HG03520 (cell line): ENCODE measurements at regions not wholly inside any gene's neighbourhood (a gene's known extent, or its start where the extent isn't known, plus 50 kb on each side); places are given as distances from the start of the nearest gene placed in this dataset.
"Not testable (repeated sequence)": the region's sequence is repeated elsewhere in the genome, so short reads cannot be mapped to it uniquely, and the experiment has no call there.

ENCODE experiments used
- ATAC-seq: cut with Tn5 transposase; IDR thresholded peaks from one replicate; pipeline ENCODE4 v1.9.1; 2021; ENCODE audit warnings: mild to moderate bottlenecking, moderate library complexity; ENCODE audit not compliant: unreplicated experiment

GRCh38 chr12:97711392-97711791 lies 248.8 kb downstream of the RMST start:
- no peak for ATAC-seq

- no peak for ATAC-seq
These were observed 250.7 kb downstream of the RMST start for GRCh38 chr12:97713270-97713669.

- no peak for ATAC-seq
These were observed 251.5 kb downstream of the RMST start for GRCh38 chr12:97714107-97714563.

GRCh38 chr12:97716356-97716755 lies 253.8 kb downstream of the RMST start:
- no peak for ATAC-seq

- ATAC-seq: not testable (repeated sequence)
These were observed 261.2 kb downstream of the RMST start for GRCh38 chr12:97723801-97724200.

GRCh38 chr12:97745406-97746101 lies 282.9 kb downstream of the RMST start:
- ATAC-seq: no peak

GRCh38 chr12:97748298-97748697 lies 285.7 kb downstream of the RMST start:
- no peak for ATAC-seq

- ATAC-seq: no peak
These were observed 289.1 kb downstream of the RMST start for GRCh38 chr12:97751704-97752103.

- no peak for ATAC-seq
These were observed 289.5 kb downstream of the RMST start for GRCh38 chr12:97752129-97752528.

- no peak for ATAC-seq
These were observed 290.7 kb downstream of the RMST start for GRCh38 chr12:97753332-97753731.

- ATAC-seq: no peak
These were observed 291.7 kb downstream of the RMST start for GRCh38 chr12:97754306-97754705.

GRCh38 chr12:97756066-97756666 lies 293.6 kb downstream of the RMST start:
- ATAC-seq: no peak

- no peak for ATAC-seq
These were observed 294.1 kb downstream of the RMST start for GRCh38 chr12:97756741-97757140.

GRCh38 chr12:97757481-97758193 lies 295.0 kb downstream of the RMST start:
- ATAC-seq: no peak

GRCh38 chr12:97758194-97758501 lies 295.5 kb downstream of the RMST start:
- no peak for ATAC-seq

GRCh38 chr12:97758586-97758985 lies 296.0 kb downstream of the RMST start:
- no peak for ATAC-seq

- ATAC-seq: no peak
These were observed 298.0 kb downstream of the RMST start for GRCh38 chr12:97760601-97761000.

- no peak for ATAC-seq
These were observed 300.5 kb downstream of the RMST start for GRCh38 chr12:97763113-97763512.

- no peak for ATAC-seq
These were observed 302.1 kb downstream of the RMST start for GRCh38 chr12:97764700-97765099.

GRCh38 chr12:97767347-97767746 lies 304.7 kb downstream of the RMST start:
- ATAC-seq: no peak

- no peak for ATAC-seq
These were observed 315.5 kb downstream of the RMST start for GRCh38 chr12:97778111-97778510.

- ATAC-seq: no peak
These were observed 318.7 kb downstream of the RMST start for GRCh38 chr12:97781342-97781741.
